ENCODE measurements at regions not wholly inside any gene's neighbourhood (a gene's known extent, or its start where the extent isn't known, plus 50 kb on each side); places are given as distances from the start of the nearest gene placed in this dataset.

DNA sequence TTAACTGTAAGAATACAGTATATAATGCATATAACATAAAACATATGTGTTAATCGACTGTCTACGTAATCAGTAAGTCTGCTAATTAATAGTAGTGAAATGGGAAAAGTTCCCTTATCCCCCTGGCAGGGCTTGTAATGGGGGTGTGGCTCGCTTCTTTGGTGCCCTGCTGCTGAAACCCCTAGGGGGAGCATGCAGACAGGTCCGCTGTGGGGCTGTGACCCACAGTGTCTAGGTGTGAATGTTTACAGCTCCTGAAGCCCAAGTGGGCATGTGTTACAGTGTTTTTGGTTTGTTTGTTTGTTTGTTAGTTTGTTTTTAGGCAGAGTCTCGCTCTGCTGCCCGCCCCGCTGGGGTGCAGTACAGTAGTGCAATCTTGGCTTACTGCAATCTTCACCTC, 495.7 kb downstream of the SHISA9 start:
- TF ChIP-seq, protein P1, sequence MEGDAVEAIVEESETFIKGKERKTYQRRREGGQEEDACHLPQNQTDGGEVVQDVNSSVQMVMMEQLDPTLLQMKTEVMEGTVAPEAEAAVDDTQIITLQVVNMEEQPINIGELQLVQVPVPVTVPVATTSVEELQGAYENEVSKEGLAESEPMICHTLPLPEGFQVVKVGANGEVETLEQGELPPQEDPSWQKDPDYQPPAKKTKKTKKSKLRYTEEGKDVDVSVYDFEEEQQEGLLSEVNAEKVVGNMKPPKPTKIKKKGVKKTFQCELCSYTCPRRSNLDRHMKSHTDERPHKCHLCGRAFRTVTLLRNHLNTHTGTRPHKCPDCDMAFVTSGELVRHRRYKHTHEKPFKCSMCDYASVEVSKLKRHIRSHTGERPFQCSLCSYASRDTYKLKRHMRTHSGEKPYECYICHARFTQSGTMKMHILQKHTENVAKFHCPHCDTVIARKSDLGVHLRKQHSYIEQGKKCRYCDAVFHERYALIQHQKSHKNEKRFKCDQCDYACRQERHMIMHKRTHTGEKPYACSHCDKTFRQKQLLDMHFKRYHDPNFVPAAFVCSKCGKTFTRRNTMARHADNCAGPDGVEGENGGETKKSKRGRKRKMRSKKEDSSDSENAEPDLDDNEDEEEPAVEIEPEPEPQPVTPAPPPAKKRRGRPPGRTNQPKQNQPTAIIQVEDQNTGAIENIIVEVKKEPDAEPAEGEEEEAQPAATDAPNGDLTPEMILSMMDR (IDR thresholded peaks at IDR 0.05) = no peak
- no peak for TF ChIP-seq POLR2A (IDR thresholded peaks at IDR 0.05)
